ENCODE measurements at regions not wholly inside any gene's neighbourhood (a gene's known extent, or its start where the extent isn't known, plus 50 kb on each side); places are given as distances from the start of the nearest gene placed in this dataset.
"Not testable (repeated sequence)": the region's sequence is repeated elsewhere in the genome, so short reads cannot be mapped to it uniquely, and the experiment has no call there.

- no peak for DNase-seq
These were observed 59.9 kb downstream of the GPR65 start for GRCh38 chr14:88064841-88065240.

DNA sequence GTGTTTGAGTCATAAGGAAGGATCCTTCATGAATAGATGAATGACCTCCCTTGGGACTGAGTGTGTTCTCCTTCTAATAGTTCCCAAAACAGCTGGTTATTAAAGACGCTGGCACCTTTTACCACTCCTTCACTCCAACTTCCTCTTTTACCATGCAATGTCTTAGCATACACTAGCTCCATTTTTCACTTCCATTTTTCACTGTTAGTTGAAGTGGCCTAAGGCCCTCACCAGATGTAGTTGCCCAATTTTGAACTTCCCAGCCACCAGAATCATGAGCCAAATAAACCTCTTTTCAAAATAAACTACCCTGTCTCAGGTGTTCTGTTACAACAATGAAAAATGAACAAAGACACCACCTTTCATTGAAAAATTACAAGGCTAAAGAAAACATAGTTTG lies 64.7 kb downstream of the GPR65 start:
- no peak for DNase-seq

DNA sequence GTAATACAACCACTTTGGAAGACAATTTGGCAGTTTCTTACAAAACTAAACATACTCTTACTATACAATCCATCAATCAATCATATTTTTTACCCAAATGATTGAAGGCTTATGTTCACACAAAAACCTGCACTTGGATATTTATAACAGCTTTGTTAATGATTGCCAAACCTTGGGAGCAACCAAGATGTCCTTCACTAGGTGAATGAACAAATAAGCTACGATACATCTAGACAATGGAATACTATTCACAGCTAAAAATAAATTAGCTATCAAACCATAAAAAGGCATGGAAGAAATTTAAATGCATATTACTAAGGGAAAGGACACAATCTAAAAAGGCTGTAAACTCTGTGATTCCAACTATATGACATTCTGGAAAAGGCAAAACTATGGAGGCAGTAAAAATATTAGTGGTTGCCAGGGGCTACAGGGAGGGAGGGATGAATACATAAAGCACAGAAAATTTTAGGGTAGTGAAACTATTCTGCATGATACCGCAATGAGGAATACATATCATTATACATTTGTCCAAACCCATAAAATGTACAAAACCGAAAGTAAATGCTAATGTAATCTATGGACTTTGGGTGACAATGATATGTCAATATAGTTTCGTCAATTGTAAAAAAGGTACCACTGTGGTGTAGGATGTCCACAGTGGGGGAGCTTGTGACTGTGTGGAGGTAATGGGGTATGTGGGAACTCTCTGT lies 70.5 kb downstream of the GPR65 start:
- peak in 1 of 3 donors; percentile 2 for DNase-seq

- DNase-seq, result no peak
These were observed 73.6 kb downstream of the GPR65 start for GRCh38 chr14:88078525-88078924.

DNA sequence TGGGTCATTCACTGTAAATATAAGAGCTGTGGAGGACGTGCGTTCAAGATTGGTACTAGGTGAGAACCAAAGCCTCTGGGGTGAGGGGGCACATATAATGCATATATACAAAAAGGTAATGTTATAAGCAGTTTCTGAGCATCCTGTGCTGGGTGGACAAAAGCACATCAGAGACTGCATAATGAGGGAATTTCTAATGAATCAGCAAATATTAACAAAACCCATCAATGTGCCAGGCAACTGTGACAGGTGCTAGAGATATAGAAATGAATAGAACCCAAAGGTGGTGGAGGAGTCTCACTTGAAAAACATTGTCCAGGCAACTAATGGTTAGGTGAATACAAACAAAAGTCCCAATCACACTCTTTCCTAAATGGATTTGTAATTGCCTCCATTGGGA lies 74.7 kb downstream of the GPR65 start:
- DNase-seq, result no peak

DNA sequence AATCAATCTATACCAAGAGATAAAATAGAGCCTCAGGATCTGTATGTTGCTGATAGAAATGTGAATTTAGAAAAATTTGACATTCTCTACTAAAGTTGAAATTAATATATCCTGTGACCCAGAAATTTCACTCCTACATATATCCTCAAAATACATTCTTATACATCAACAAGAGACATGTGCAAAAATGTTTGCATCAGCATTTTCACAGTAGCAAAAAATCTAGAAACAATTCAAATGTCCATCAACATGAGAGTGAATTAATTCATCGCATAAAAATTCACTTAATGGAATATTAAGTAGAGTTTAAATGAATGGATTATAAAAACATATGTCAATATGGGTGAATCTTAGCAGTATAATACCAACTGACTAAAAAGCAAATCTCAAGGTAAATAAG lies 80.8 kb downstream of the GPR65 start:
- DNase-seq, result no peak

DNA sequence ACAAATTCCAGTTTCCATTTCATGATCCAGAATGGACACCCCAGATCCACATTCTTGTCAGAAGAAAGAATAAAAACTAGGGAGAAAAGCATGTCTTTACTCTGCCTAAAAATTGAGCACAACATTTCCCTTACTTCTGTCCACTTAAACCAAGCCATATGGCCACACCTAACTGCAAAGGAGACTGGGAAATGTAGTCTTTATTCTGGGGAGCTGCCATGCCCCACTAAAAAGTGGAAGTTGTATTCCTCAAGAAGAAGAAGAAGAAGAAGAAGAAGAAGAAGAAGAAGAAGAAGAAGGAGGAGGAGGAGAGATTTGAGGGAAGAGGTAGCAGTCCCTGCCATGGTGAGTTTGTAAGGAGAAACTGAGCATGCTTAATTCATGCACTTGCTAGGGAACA lies 84.5 kb downstream of the GPR65 start:
- no peak for DNase-seq

DNA sequence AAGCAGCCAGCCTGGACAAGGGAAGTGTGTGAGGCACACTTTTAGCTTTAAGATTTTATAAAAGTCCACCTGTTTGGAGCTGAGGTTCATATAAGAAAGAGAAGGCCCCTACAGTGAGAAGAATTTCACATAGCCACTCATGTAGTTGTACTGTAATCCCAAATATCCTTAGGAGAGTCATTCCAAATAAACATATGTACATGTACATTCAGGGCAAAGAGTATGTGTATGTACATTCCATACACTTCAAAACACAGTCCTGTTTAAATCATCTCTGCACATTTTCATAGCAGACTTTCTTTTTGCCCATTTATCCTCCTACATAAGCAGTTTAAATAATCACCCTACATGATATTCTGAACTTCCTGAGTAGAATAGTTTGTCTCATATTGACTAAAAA lies 87.6 kb downstream of the GPR65 start:
- no peak for DNase-seq

- no peak for DNase-seq
These were observed 90.9 kb downstream of the GPR65 start for GRCh38 chr14:88095791-88096190.

DNA sequence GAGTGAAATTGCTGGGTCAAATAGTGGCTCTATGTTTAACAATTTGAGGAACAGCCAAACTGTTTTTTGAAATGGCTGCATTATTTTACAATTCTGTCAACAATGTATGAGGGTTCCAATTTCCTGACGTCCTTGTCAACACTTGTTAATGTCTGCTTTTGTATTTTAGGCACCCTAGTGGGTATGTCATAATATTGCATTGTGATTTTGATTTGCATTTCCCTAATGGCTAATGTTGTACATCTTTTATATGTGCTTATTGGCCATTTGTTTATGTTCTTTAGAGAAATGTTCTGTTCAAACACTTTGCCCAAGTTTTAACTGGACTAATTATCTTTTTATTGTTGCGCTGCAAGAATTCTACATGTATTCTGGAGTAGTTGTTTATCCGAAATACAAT lies 93.2 kb downstream of the GPR65 start:
- DNase-seq, result no peak

DNA sequence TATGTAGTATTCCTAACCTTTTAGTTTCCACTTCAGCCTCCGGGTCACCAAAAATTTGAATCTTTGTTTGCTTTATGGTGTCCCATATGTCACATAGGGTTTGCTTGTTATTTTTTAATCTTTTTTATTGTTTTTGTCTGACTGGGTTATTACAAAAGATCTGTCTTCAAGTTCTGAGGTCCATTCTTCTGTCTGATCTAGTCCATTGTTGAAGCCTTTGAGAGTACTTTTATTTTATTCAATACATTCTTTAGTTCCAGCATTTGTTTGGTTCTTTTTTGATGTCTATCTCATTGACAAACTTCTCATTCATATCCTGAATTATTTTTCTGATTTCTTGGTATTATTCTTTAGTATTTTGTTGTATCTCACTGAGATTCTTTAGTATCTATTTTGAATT lies 99.8 kb downstream of the GPR65 start:
- DNase-seq, result no peak

DNA sequence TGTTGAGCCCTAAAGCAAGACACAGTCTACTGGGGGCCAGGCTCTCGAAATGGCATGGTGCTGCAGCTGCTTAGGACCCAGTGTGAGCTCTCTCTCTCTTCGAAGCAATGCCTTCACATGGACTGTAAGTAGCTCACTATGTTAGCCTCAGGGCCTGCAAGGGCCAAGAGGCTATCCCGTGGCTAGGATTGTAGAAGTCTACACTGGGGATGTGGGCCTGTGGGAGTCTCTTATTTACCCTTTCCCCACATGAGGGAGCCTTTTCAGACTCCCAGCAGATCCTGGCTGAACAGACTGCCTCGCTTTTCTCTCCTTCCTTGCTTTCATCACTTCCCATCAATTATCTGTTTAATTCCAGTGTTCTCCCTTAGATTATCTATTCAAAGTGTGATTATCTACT lies 101.4 kb downstream of the GPR65 start:
- DNase-seq, result no peak

DNA sequence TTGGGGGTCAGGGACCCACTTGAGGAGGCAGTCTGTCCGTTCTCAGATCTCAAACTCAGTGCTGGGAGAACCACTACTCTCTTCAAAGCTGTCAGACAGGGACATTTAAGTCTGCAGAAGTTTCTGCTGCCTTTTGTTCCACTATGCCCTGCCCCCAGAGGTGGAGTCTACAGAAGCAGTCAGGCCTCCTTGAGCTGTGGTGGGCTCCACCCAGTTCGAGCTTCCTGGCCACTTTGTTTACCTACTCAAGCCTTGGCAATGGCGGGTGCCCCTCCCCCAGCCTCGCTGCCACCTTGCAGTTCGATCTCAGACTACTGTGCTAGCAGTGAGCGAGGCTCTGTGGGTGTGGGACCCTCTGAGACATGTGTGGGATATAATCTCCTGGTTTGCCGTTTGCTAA lies 122.7 kb downstream of the GPR65 start:
- DNase-seq, result not testable (repeated sequence)

DNA sequence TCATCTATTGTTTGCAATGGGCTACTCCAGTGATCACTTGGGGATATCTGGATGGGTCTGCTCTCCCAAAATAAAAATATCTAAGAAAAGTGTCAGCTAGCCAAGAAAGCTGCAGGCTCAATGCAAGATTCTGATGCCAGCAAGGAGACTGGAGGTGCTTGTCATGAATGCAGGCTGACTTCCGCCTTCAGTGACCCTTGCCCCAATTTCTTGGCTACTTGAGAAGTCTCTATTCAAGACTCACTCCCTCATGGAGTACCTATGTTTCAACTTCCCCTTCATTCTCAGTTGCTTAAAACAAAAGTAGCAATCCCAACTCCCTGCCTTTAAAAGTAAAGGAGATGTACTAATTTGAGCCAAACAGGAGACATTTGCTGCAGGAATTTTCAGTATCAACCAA lies 123.9 kb downstream of the GPR65 start:
- DNase-seq, result no peak

GRCh38 chr14:88129306-88130056 lies 124.5 kb downstream of the GPR65 start:
- peak; percentile 16 to 79 (median 25) for DNase-seq

DNA sequence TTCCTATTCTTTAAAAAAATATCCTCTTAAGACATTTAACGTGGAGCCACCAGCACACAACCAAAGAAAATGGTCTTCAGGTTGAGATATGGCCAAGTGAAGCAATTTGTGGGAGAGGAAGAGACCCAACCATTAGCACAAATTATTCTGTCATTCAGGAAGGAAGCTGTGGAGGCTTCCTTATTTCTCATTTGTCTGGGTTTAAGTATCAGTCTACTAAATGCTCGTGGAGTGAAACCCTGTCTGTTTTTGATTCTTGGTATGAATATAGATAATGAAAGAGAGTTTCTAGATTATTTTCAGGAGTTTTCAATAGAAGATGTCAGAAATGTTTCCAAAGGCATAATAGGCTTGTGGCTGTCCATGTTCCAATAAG lies 125.1 kb downstream of the GPR65 start:
- no peak for DNase-seq

All from muscle of back (tissue), 3 donors.